ENCODE measurements at regions not wholly inside any gene's neighbourhood (a gene's known extent, or its start where the extent isn't known, plus 50 kb on each side); places are given as distances from the start of the nearest gene placed in this dataset.

- DNase-seq: no peak
- Histone ChIP-seq H3K9me3 (0 out of 2 replicates have a peak, but pooled peaks cover 3% of the 10 kb centered on the region), H3K4me3 (ENCODE audit: low read depth, low read length) (no peak overlapping the region), H3K4me1 (no peaks in the 10 kb centered on the region), H3K36me3 (ENCODE audit: control insufficient read depth, insufficient read depth, low read length) (no peaks in the 10 kb centered on the region), H3K27me3 (replicated peaks; ENCODE audit: control insufficient read depth, insufficient read depth, low read length) (no peaks in the 10 kb centered on the region)
- H3K36me3 Mint-ChIP-seq (ENCODE audit: insufficient read depth, unreplicated experiment): peaks cover 58% of the 10 kb centered on the region
- intact Hi-C loops (cut with micrococcal nuclease; ENCODE audit: unreplicated experiment): no loop called here
- no peak for TF ChIP-seq CTCF (IDR thresholded peaks at IDR 0.05; ENCODE audit: insufficient read depth in 1 of 2, low read depth in 1 of 2, low read length in 1 of 2, severe bottlenecking in 1 of 2, unreplicated experiment in 1 of 2)
- no peak overlapping the region for H3K4me3 Mint-ChIP-seq (ENCODE audit: unreplicated experiment)
- no peaks in the 10 kb centered on the region for H3K27me3 Mint-ChIP-seq (ENCODE audit: insufficient read depth, unreplicated experiment)
- POLR2A ChIA-PET: no interaction called here
- no peak overlapping the region for H3K27ac Mint-ChIP-seq (ENCODE audit: unreplicated experiment)
- BruUV-seq (replicated peaks): no TSS peak
- H3K9me3 Mint-ChIP-seq (ENCODE audit: unreplicated experiment): no peaks in the 10 kb centered on the region
- CTCF ChIA-PET: no interaction called here
- no peaks in the 10 kb centered on the region for H3K4me1 Mint-ChIP-seq (ENCODE audit: low read depth, unreplicated experiment)
Measured at GRCh38 chr11:70725739-70726138, 327.4 kb downstream of the CTTN start.

GRCh38 chr11:70727021-70727420, 328.7 kb downstream of the CTTN start:
- no peaks in the 10 kb centered on the region for H3K27me3 ChIP-seq (replicated peaks; ENCODE audit: control insufficient read depth, insufficient read depth, low read length)
- Mint-ChIP-seq H3K9me3 (ENCODE audit: unreplicated experiment) (no peaks in the 10 kb centered on the region), H3K27ac (ENCODE audit: unreplicated experiment) (no peak overlapping the region), H3K4me1 (ENCODE audit: low read depth, unreplicated experiment) (no peaks in the 10 kb centered on the region), H3K4me3 (ENCODE audit: unreplicated experiment) (no peak overlapping the region), H3K36me3 (ENCODE audit: insufficient read depth, unreplicated experiment) (peaks cover 67% of the 10 kb centered on the region), H3K27me3 (ENCODE audit: insufficient read depth, unreplicated experiment) (no peaks in the 10 kb centered on the region)
- 0 out of 2 replicates have a peak, but pooled peaks cover 3% of the 10 kb centered on the region for H3K9me3 ChIP-seq
- intact Hi-C loops (cut with micrococcal nuclease; ENCODE audit: unreplicated experiment): no loop called here
- CTCF ChIA-PET: no interaction called here
- no peaks in the 10 kb centered on the region for H3K36me3 ChIP-seq (ENCODE audit: control insufficient read depth, insufficient read depth, low read length)
- POLR2A ChIA-PET: interaction anchor here (0.5 kb wide), 1 partner anchor 181 kb away, joined by 5 read pairs; no protein-coding TSS in a partner anchor
- no TSS peak for BruUV-seq (replicated peaks)
- H3K4me3 ChIP-seq (ENCODE audit: low read depth, low read length): no peak overlapping the region
- DNase-seq: no peak
- no peak for TF ChIP-seq CTCF (IDR thresholded peaks at IDR 0.05; ENCODE audit: insufficient read depth in 1 of 2, low read depth in 1 of 2, low read length in 1 of 2, severe bottlenecking in 1 of 2, unreplicated experiment in 1 of 2)
- no peaks in the 10 kb centered on the region for H3K4me1 ChIP-seq

- Mint-ChIP-seq H3K4me1 (ENCODE audit: low read depth, unreplicated experiment) (no peaks in the 10 kb centered on the region), H3K27ac (ENCODE audit: unreplicated experiment) (no peak overlapping the region), H3K36me3 (ENCODE audit: insufficient read depth, unreplicated experiment) (peaks cover 67% of the 10 kb centered on the region), H3K9me3 (ENCODE audit: unreplicated experiment) (no peaks in the 10 kb centered on the region), H3K4me3 (ENCODE audit: unreplicated experiment) (no peak overlapping the region), H3K27me3 (ENCODE audit: insufficient read depth, unreplicated experiment) (no peaks in the 10 kb centered on the region)
- CTCF ChIA-PET: interaction anchor here (0.7 kb wide), 1 partner anchor 8 kb away, joined by 4 read pairs; no protein-coding TSS in a partner anchor
- Histone ChIP-seq H3K36me3 (ENCODE audit: control insufficient read depth, insufficient read depth, low read length) (no peaks in the 10 kb centered on the region), H3K4me1 (no peaks in the 10 kb centered on the region), H3K4me3 (ENCODE audit: low read depth, low read length) (no peak overlapping the region), H3K27me3 (replicated peaks; ENCODE audit: control insufficient read depth, insufficient read depth, low read length) (no peaks in the 10 kb centered on the region), H3K9me3 (0 out of 2 replicates have a peak, but pooled peaks cover 3% of the 10 kb centered on the region)
- DNase-seq: no peak
- TF ChIP-seq CTCF (IDR thresholded peaks at IDR 0.05; ENCODE audit: insufficient read depth in 1 of 2, low read depth in 1 of 2, low read length in 1 of 2, severe bottlenecking in 1 of 2, unreplicated experiment in 1 of 2): no peak
- intact Hi-C loops (cut with micrococcal nuclease; ENCODE audit: unreplicated experiment): no loop called here
- no TSS peak for BruUV-seq (replicated peaks)
- POLR2A ChIA-PET: no interaction called here
Measured at GRCh38 chr11:70727899-70728620, 329.7 kb downstream of the CTTN start.

All from Caco-2 (cell line).